ENCODE measurements at regions not wholly inside any gene's neighbourhood (a gene's known extent, or its start where the extent isn't known, plus 50 kb on each side); places are given as distances from the start of the nearest gene placed in this dataset.

DNA sequence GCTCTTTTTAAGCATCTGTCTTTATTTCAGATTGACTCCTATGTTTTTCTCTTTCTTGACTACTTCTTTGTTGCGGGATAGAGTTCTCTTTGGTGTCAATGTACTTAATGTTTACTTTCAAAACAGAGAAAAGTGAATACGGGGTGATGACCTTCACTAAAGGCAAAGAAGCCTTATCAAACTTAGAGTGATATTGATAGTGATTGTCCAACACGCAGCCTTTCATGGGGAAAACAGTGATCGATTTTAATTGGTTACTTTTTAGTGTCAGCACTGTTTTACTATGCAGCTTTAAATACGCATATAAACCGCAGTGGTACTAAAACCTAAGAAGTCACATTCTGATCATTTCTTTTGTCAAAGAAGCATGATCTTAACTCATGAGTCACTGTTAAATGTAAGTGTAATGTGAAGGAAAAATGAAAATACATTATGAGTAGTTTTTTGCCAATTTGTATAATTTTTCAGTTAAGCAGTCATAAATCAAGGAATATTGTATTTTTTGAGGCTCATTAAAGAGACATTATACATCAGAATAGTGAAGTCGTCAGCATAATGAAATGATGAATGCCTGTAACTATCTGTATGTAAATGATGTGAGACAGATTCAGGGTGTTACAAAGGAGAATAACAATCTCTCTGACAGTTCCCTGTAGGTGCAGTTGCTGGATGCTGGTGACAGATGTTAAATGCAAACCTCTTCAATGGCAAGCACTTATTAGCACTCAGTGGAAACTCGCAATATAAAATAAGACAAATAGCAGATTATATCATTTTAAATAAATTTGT is 2082.8 kb upstream of the TENM3 start:
- TF ChIP-seq EZH2 (optimal IDR thresholded peaks at IDR 0.05; ENCODE audit: low read depth, low read length): no peak
- TF ChIP-seq, protein P1, sequence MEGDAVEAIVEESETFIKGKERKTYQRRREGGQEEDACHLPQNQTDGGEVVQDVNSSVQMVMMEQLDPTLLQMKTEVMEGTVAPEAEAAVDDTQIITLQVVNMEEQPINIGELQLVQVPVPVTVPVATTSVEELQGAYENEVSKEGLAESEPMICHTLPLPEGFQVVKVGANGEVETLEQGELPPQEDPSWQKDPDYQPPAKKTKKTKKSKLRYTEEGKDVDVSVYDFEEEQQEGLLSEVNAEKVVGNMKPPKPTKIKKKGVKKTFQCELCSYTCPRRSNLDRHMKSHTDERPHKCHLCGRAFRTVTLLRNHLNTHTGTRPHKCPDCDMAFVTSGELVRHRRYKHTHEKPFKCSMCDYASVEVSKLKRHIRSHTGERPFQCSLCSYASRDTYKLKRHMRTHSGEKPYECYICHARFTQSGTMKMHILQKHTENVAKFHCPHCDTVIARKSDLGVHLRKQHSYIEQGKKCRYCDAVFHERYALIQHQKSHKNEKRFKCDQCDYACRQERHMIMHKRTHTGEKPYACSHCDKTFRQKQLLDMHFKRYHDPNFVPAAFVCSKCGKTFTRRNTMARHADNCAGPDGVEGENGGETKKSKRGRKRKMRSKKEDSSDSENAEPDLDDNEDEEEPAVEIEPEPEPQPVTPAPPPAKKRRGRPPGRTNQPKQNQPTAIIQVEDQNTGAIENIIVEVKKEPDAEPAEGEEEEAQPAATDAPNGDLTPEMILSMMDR (IDR thresholded peaks at IDR 0.05; ENCODE audit: low read length): no peak
- no peak for TF ChIP-seq EZH2phosphoT487 (IDR thresholded peaks at IDR 0.05; ENCODE audit: low read length)

All from MM.1S (cell line).